Gastrocnemius medialis (tissue), 4 donors: ENCODE measurements at regions not wholly inside any gene's neighbourhood (a gene's known extent, or its start where the extent isn't known, plus 50 kb on each side); places are given as distances from the start of the nearest gene placed in this dataset.

Source experiments
- CTCF ChIP-seq, 5 experiments: fragments of 450-650 bp in 3 of 5; fragments of 200-600 bp in 2 of 5; sonication (generic) in 2 of 5; IDR thresholded peaks in 4 of 5; conservative IDR thresholded peaks in 1 of 5; 1 replicate in 4 of 5; 2 replicates in 1 of 5; pipeline ENCODE4 v1.5.1; 2016 to 2019; ENCODE audit warnings: antibody characterized with exemption in 5 of 5, mild to moderate bottlenecking in 3 of 5, moderate library complexity in 3 of 5
- POLR2A ChIP-seq, 2 donors: fragments of 450-650 bp; IDR thresholded peaks; one replicate each; pipeline ENCODE4 v1.6.1; 2017; ENCODE audit warnings: antibody characterized with exemption in 2 of 2, mild to moderate bottlenecking in 2 of 2, moderate library complexity in 2 of 2

GRCh38 chr3:5366746-5367145, 179.2 kb downstream of the EDEM1 start:
- TF ChIP-seq POLR2A (IDR thresholded peaks at IDR 0.05) (no peak), CTCF (IDR thresholded peaks at IDR 0.05 in 4 of 5, conservative IDR thresholded peaks at IDR 0.05 in 1 of 5) (no peak)
